ENCODE measurements at regions not wholly inside any gene's neighbourhood (a gene's known extent, or its start where the extent isn't known, plus 50 kb on each side); places are given as distances from the start of the nearest gene placed in this dataset.

DNA sequence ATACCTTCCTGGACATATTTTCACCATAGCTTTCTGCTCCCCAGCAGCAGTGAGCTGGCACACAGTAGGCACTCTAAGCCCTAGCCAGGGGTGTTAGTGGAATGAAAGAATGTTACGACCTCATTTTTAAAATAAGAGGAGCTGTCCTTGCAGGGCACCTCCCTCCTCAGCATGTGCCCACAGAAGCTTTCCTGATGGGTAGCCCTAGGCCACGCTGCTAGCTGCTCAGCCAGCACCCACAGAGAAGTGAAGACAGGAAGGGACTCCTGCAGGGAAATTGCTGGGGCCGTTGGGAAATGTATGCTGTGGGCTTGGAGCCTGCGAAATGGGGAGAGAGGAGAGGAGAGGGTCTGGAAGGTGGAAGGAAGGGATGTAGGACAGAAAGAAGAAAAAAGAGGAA, 87.3 kb upstream of the ANKRD34C start:
- H2BK120ac ChIP-seq (ENCODE audit: low read depth, low read length), result no peak overlapping the region

DNA sequence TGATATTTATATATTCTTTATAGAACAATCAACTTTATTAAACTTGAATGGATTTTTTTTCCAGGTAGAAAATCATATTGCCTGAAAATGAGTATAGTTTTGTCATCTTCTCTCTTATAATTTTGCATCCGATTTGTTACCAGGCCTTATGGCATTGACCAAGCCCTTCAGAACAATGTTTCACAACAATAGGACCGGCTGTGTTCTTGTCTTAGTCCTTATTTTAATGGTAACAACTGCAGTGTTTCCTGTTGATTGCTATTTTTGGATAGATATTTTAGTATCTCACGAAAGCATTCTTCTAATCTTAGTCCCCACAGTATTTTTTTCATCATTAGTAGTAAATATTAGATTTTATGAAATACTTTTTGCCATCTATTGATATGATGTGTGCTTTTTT, 88.1 kb upstream of the ANKRD34C start:
- Histone ChIP-seq H2AFZ (ENCODE audit: low read length) (no peak overlapping the region), H3K18ac (ENCODE audit: low read length) (no peak overlapping the region), H4K91ac (ENCODE audit: low read depth, low read length, poor library complexity) (no peak overlapping the region), H3K4me3 (ENCODE audit: low read length in 2 of 2) (no peak overlapping the region), H3K4me2 (ENCODE audit: insufficient read depth, low read length, poor library complexity, severe bottlenecking) (no peak overlapping the region), H2BK15ac (ENCODE audit: low read length) (no peak overlapping the region), H3K27ac (replicated peaks; ENCODE audit: low read length) (no peak overlapping the region), H3K9ac (ENCODE audit: low read depth, low read length, poor library complexity) (no peak overlapping the region), H4K8ac (ENCODE audit: low read depth, low read length) (no peak overlapping the region), H3K27me3 (ENCODE audit: control insufficient read depth in 3 of 3, insufficient read depth in 3 of 3, low read depth in 1 of 3, low read length in 3 of 3) (peaks cover 0 to 10% (median 0%) of the 10 kb centered on the region in 3 experiments), H3K79me1 (ENCODE audit: low read depth, low read length) (no peaks in the 10 kb centered on the region), H2BK12ac (ENCODE audit: low read length) (no peak overlapping the region), H3K23ac (ENCODE audit: low read depth, low read length, poor library complexity) (no peak overlapping the region), H3K36me3 (replicated peaks in 1 of 2; ENCODE audit: control insufficient read depth in 2 of 2, insufficient read depth in 2 of 2, low read length in 2 of 2) (no peaks in the 10 kb centered on the region), H3K4me1 (ENCODE audit: control insufficient read depth in 2 of 2, insufficient read depth in 1 of 2, low read depth in 1 of 2, low read length in 2 of 2) (peaks cover 26 to 28% of the 10 kb centered on the region in 2 donors), H2BK5ac (ENCODE audit: low read length) (no peak overlapping the region), H2BK120ac (ENCODE audit: low read depth, low read length) (no peak overlapping the region), H3K14ac (ENCODE audit: low read length) (no peak overlapping the region), H2AK5ac (ENCODE audit: low read depth, low read length) (no peak overlapping the region), H3K4ac (ENCODE audit: low read length) (no peak overlapping the region), H3K9me3 (replicated peaks in 1 of 2; ENCODE audit: control insufficient read depth in 2 of 2, insufficient read depth in 1 of 2, low read depth in 1 of 2, low read length in 2 of 2) (no peaks in the 10 kb centered on the region)
- DNase-seq (ENCODE audit: low spot score), result no peak
- WGBS, 2 donors (ENCODE audit: extremely low coverage in 2 of 2, insufficient read length in 2 of 2, insufficient replicate concordance in 1 of 2), result no CpG with 5 or more reads among the region's 3 CpGs

More for the DNA sequence above, 87.3 kb upstream of the ANKRD34C start:
- H2AFZ ChIP-seq (ENCODE audit: low read length), result no peak overlapping the region
- DNase-seq (ENCODE audit: low spot score), result no peak
- H3K4ac ChIP-seq (ENCODE audit: low read length), result no peak overlapping the region
- H2BK12ac ChIP-seq (ENCODE audit: low read length), result no peak overlapping the region
- H3K23ac ChIP-seq (ENCODE audit: low read depth, low read length, poor library complexity), result no peak overlapping the region
- no peaks in the 10 kb centered on the region for H3K36me3 ChIP-seq (replicated peaks in 1 of 2; ENCODE audit: control insufficient read depth in 2 of 2, insufficient read depth in 2 of 2, low read length in 2 of 2)
- H3K4me3 ChIP-seq (ENCODE audit: low read length in 2 of 2), result no peak overlapping the region
- H3K79me1 ChIP-seq (ENCODE audit: low read depth, low read length), result no peaks in the 10 kb centered on the region
- no peak overlapping the region for H2BK5ac ChIP-seq (ENCODE audit: low read length)
- H2AK5ac ChIP-seq (ENCODE audit: low read depth, low read length), result no peak overlapping the region
- WGBS, 2 donors (ENCODE audit: extremely low coverage in 2 of 2, insufficient read length in 2 of 2, insufficient replicate concordance in 1 of 2), result no CpG with 5 or more reads among the region's 4 CpGs
- H3K4me2 ChIP-seq (ENCODE audit: insufficient read depth, low read length, poor library complexity, severe bottlenecking), result no peak overlapping the region
- H3K18ac ChIP-seq (ENCODE audit: low read length), result no peak overlapping the region
- H3K9me3 ChIP-seq (replicated peaks in 1 of 2; ENCODE audit: control insufficient read depth in 2 of 2, insufficient read depth in 1 of 2, low read depth in 1 of 2, low read length in 2 of 2), result no peaks in the 10 kb centered on the region
- no peak overlapping the region for H3K14ac ChIP-seq (ENCODE audit: low read length)
- peaks cover 0 to 7% (median 0%) of the 10 kb centered on the region in 3 experiments for H3K27me3 ChIP-seq (ENCODE audit: control insufficient read depth in 3 of 3, insufficient read depth in 3 of 3, low read depth in 1 of 3, low read length in 3 of 3)
- H4K8ac ChIP-seq (ENCODE audit: low read depth, low read length), result no peak overlapping the region
- no peak overlapping the region for H3K9ac ChIP-seq (ENCODE audit: low read depth, low read length, poor library complexity)
- H3K4me1 ChIP-seq (ENCODE audit: control insufficient read depth in 2 of 2, insufficient read depth in 1 of 2, low read depth in 1 of 2, low read length in 2 of 2), result peaks cover 24 to 26% of the 10 kb centered on the region in 2 donors
- H2BK15ac ChIP-seq (ENCODE audit: low read length), result no peak overlapping the region
- no peak overlapping the region for H4K91ac ChIP-seq (ENCODE audit: low read depth, low read length, poor library complexity)
- no peak overlapping the region for H3K27ac ChIP-seq (replicated peaks; ENCODE audit: low read length)

DNA sequence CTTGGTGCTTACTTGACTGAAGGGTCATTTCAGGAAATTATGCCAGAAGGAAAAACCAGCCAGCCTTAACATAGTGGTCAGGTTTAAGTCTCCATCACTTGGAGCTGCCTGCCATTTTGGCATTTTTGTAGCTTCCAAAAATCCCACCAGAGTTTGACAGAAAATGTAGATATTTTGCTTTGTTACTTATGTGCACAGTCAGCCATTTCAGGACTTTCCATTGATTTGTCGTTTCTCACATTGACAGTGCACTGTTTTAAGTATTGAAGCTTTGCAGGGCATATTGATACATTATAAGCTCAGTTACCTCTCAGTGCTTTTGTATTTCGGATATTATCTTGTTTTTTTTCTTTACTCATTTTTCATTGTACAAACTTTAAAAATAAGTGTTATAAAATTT, 89.0 kb upstream of the ANKRD34C start:
- H3K4me2 ChIP-seq (ENCODE audit: insufficient read depth, low read length, poor library complexity, severe bottlenecking), result no peak overlapping the region
- no peak overlapping the region for H2BK5ac ChIP-seq (ENCODE audit: low read length)
- no peak overlapping the region for H4K91ac ChIP-seq (ENCODE audit: low read depth, low read length, poor library complexity)
- peak overlapping the region; percentile 14 for H2AFZ ChIP-seq (ENCODE audit: low read length)
- H3K79me1 ChIP-seq (ENCODE audit: low read depth, low read length), result no peaks in the 10 kb centered on the region
- H3K9ac ChIP-seq (ENCODE audit: low read depth, low read length, poor library complexity), result no peak overlapping the region
- no CpG with 5 or more reads among the region's 2 CpGs for WGBS, 2 donors (ENCODE audit: extremely low coverage in 2 of 2, insufficient read length in 2 of 2, insufficient replicate concordance in 1 of 2)
- H3K18ac ChIP-seq (ENCODE audit: low read length), result no peak overlapping the region
- no peak overlapping the region for H2AK5ac ChIP-seq (ENCODE audit: low read depth, low read length)
- H2BK120ac ChIP-seq (ENCODE audit: low read depth, low read length), result no peak overlapping the region
- H4K8ac ChIP-seq (ENCODE audit: low read depth, low read length), result no peak overlapping the region
- H3K9me3 ChIP-seq (replicated peaks in 1 of 2; ENCODE audit: control insufficient read depth in 2 of 2, insufficient read depth in 1 of 2, low read depth in 1 of 2, low read length in 2 of 2), result no peaks in the 10 kb centered on the region
- no peak for DNase-seq (ENCODE audit: low spot score)
- no peaks in the 10 kb centered on the region for H3K36me3 ChIP-seq (replicated peaks in 1 of 2; ENCODE audit: control insufficient read depth in 2 of 2, insufficient read depth in 2 of 2, low read length in 2 of 2)
- no peak overlapping the region for H3K27ac ChIP-seq (replicated peaks; ENCODE audit: low read length)
- peaks cover 26 to 28% of the 10 kb centered on the region in 2 donors for H3K4me1 ChIP-seq (ENCODE audit: control insufficient read depth in 2 of 2, insufficient read depth in 1 of 2, low read depth in 1 of 2, low read length in 2 of 2)
- no peak overlapping the region for H3K23ac ChIP-seq (ENCODE audit: low read depth, low read length, poor library complexity)
- H2BK15ac ChIP-seq (ENCODE audit: low read length), result no peak overlapping the region
- no peak overlapping the region for H3K4ac ChIP-seq (ENCODE audit: low read length)
- no peak overlapping the region for H3K4me3 ChIP-seq (ENCODE audit: low read length in 2 of 2)
- H3K14ac ChIP-seq (ENCODE audit: low read length), result no peak overlapping the region
- peaks cover 0 to 10% (median 0%) of the 10 kb centered on the region in 3 experiments for H3K27me3 ChIP-seq (ENCODE audit: control insufficient read depth in 3 of 3, insufficient read depth in 3 of 3, low read depth in 1 of 3, low read length in 3 of 3)
- no peak overlapping the region for H2BK12ac ChIP-seq (ENCODE audit: low read length)

DNA sequence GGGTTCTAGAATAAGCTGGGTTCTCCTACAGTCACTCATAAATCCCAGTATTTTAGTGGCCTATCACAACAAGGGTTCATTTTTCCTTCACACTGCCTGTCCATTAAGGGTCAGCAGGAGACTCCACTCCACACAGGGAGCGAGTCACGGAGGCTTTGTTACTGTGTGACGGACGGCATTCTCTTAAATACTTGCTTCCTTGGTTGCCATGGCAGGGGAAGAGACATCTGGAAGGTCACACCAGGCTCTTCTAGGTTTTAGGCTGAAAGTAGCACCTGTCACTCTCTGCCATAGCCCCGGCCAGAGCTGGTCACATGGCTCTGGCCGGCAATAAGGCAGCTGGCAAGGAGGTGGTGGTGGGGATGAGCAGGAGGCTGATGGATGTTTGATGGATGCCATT, 89.4 kb upstream of the ANKRD34C start:
- Histone ChIP-seq H3K27ac (replicated peaks; ENCODE audit: low read length) (no peak overlapping the region), H2BK5ac (ENCODE audit: low read length) (no peak overlapping the region), H3K9me3 (replicated peaks in 1 of 2; ENCODE audit: control insufficient read depth in 2 of 2, insufficient read depth in 1 of 2, low read depth in 1 of 2, low read length in 2 of 2) (no peaks in the 10 kb centered on the region), H2BK120ac (ENCODE audit: low read depth, low read length) (no peak overlapping the region), H3K4me2 (ENCODE audit: insufficient read depth, low read length, poor library complexity, severe bottlenecking) (no peak overlapping the region), H3K4me3 (ENCODE audit: low read length in 2 of 2) (no peak overlapping the region), H4K8ac (ENCODE audit: low read depth, low read length) (no peak overlapping the region), H3K36me3 (replicated peaks in 1 of 2; ENCODE audit: control insufficient read depth in 2 of 2, insufficient read depth in 2 of 2, low read length in 2 of 2) (no peaks in the 10 kb centered on the region), H3K14ac (ENCODE audit: low read length) (no peak overlapping the region), H3K18ac (ENCODE audit: low read length) (no peak overlapping the region), H4K91ac (ENCODE audit: low read depth, low read length, poor library complexity) (no peak overlapping the region), H2AK5ac (ENCODE audit: low read depth, low read length) (no peak overlapping the region), H3K27me3 (ENCODE audit: control insufficient read depth in 3 of 3, insufficient read depth in 3 of 3, low read depth in 1 of 3, low read length in 3 of 3) (peaks cover 0 to 10% (median 0%) of the 10 kb centered on the region in 3 experiments), H3K79me1 (ENCODE audit: low read depth, low read length) (no peaks in the 10 kb centered on the region), H2AFZ (ENCODE audit: low read length) (peak overlapping the region; percentile 14), H2BK15ac (ENCODE audit: low read length) (no peak overlapping the region), H3K23ac (ENCODE audit: low read depth, low read length, poor library complexity) (no peak overlapping the region), H3K4ac (ENCODE audit: low read length) (no peak overlapping the region), H3K4me1 (ENCODE audit: control insufficient read depth in 2 of 2, insufficient read depth in 1 of 2, low read depth in 1 of 2, low read length in 2 of 2) (peaks cover 26 to 28% of the 10 kb centered on the region in 2 donors), H2BK12ac (ENCODE audit: low read length) (no peak overlapping the region), H3K9ac (ENCODE audit: low read depth, low read length, poor library complexity) (no peak overlapping the region)
- no peak for DNase-seq (ENCODE audit: low spot score)
- WGBS, 2 donors (ENCODE audit: extremely low coverage in 2 of 2, insufficient read length in 2 of 2, insufficient replicate concordance in 1 of 2), result no CpG with 5 or more reads among the region's 6 CpGs
